ENCODE measurements at regions not wholly inside any gene's neighbourhood (a gene's known extent, or its start where the extent isn't known, plus 50 kb on each side); places are given as distances from the start of the nearest gene placed in this dataset.

GRCh38 chrX:43000121-43000520 lies 222.2 kb upstream of the PPP1R2C start:
- no peaks in the 10 kb centered on the region for H3K27me3 ChIP-seq (ENCODE audit: insufficient read depth)
- H2AFZ ChIP-seq, result no peak overlapping the region
- H3K4me1 ChIP-seq (ENCODE audit: insufficient read depth), result no peaks in the 10 kb centered on the region; the same call in 1 of the 2 replicates
- no peak overlapping the region for H3K4me3 Mint-ChIP-seq
- H3K4me3 ChIP-seq, result no peak overlapping the region
- no peaks in the 10 kb centered on the region for H3K36me3 ChIP-seq (ENCODE audit: insufficient read depth)
- H3K9me3 Mint-ChIP-seq, result peaks cover 6% of the 10 kb centered on the region; the same call in 2 of the 3 replicates
- ATAC-seq (no peak), DNase-seq (ENCODE audit: low spot score) (no peak)
- H3K4me1 Mint-ChIP-seq, result no peaks in the 10 kb centered on the region
- no peaks in the 10 kb centered on the region for H3F3A ChIP-seq (replicated peaks; ENCODE audit: low read depth)
- H3K4me2 ChIP-seq, result no peak overlapping the region
- H3K9me2 ChIP-seq (ENCODE audit: insufficient read depth), result no peaks in the 10 kb centered on the region
- no peaks in the 10 kb centered on the region for H3K79me2 ChIP-seq (replicated peaks; ENCODE audit: insufficient read depth)
- no peaks in the 10 kb centered on the region for H4K20me1 ChIP-seq (replicated peaks; ENCODE audit: insufficient read depth)
- TF ChIP-seq ZNF114 (CRISPR knock-in tag; IDR thresholded peaks at IDR 0.05) (no peak), EZH2 (IDR thresholded peaks at IDR 0.05; ENCODE audit: low read depth, unreplicated experiment) (no peak), NANOG (IDR thresholded peaks at IDR 0.05; ENCODE audit: borderline replicate concordance) (no peak), CREB1 (CRISPR knock-in tag; IDR thresholded peaks at IDR 0.05; ENCODE audit: low read depth) (no peak), JUNB (IDR thresholded peaks at IDR 0.05; ENCODE audit: unreplicated experiment) (no peak), ZNF331 (CRISPR knock-in tag; IDR thresholded peaks at IDR 0.05; ENCODE audit: low read depth) (no peak), ETS1 (IDR thresholded peaks at IDR 0.05) (no peak), ZNF462 (CRISPR knock-in tag; IDR thresholded peaks at IDR 0.05) (no peak), STAT1 (IDR thresholded peaks at IDR 0.05; ENCODE audit: unreplicated experiment) (no peak), CTCF (conservative IDR thresholded peaks at IDR 0.05; ENCODE audit: low read depth in 2 of 2) (no peak), EZH2phosphoT487 (IDR thresholded peaks at IDR 0.05; ENCODE audit: unreplicated experiment) (no peak), POLR2AphosphoS5 (IDR thresholded peaks at IDR 0.05; ENCODE audit: low read depth) (no peak), REST (IDR thresholded peaks at IDR 0.05; ENCODE audit: unreplicated experiment) (no peak)
- H3K36me3 Mint-ChIP-seq (ENCODE audit: low read depth), result peaks cover 13% of the 10 kb centered on the region; the same call in 2 of the 3 replicates
- H3K27ac ChIP-seq (ENCODE audit: low read depth), result no peak overlapping the region
- no peaks in the 10 kb centered on the region for H3K27me3 Mint-ChIP-seq (ENCODE audit: insufficient read depth, low read depth, poor library complexity)
- no peak overlapping the region for H3K27ac Mint-ChIP-seq

Measured in GM23338 (cell line).